ENCODE measurements at regions not wholly inside any gene's neighbourhood (a gene's known extent, or its start where the extent isn't known, plus 50 kb on each side); places are given as distances from the start of the nearest gene placed in this dataset.

DNA sequence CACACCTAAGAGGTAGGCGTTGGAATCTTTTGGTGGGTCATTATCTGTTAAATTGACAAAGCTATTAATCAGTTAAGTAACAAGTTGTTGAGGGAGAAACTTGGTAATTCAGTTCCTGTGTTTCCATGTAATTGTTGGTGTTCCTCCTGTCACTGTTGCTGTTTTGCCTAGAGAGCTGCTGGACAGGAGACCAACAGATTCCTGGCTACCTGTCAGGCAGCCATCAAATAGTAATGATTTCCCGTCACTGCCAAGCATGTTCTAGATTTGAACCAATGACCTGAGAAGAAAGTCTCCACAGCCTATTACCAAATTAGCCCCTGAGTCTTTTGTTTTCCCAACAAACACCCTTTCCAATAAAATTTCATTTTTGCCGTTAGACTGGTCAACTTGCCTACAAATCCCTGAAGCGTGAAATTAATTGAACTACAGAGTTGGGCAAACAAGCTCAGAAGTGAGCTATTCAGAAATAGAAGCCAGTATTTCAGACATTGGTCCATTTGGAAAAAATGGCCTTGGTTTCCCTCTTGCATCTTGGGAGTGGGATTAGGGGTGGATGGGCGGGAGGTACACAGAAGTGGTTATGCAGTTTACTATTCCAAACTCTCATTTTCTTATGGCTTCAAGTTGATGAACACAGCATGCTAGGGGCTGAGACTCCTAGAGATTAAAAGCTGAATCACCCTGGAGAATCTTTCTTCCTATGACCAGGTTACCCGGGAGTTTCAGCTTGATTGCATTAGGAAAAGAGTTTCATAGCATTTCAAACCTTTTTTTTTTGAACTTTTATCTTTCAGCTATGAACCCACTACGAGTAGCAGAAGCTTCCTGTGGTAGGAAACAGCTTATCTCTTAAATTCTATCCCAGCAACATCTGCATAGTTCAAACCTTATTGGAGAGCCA, 262.8 kb upstream of the MAF start:
- no peak overlapping the region for H3K4me3 ChIP-seq (ENCODE audit: low read depth in 1 of 3, low read length in 3 of 3)
- H3K36me3 ChIP-seq (ENCODE audit: control insufficient read depth in 3 of 3, insufficient read depth in 2 of 3, low read depth in 1 of 3, low read length in 3 of 3) = no peaks in the 10 kb centered on the region
- H3K9me3 ChIP-seq (ENCODE audit: control insufficient read depth in 2 of 2, insufficient read depth in 1 of 2, low read depth in 1 of 2, low read length in 1 of 2) = no peaks in the 10 kb centered on the region
- WGBS, 3 donors = 81 to 87% (median 84%) methylated on average over 7 of the region's 7 CpGs
- no peak for DNase-seq
- H3K27ac ChIP-seq (ENCODE audit: low read depth in 1 of 3, low read length in 2 of 3) = no peak overlapping the region
- FAIRE-seq = no peak
- no peaks in the 10 kb centered on the region for H3K4me1 ChIP-seq (ENCODE audit: control insufficient read depth in 3 of 3, insufficient read depth in 2 of 3, low read depth in 1 of 3, low read length in 2 of 3)
- H3K27me3 ChIP-seq (ENCODE audit: control insufficient read depth in 3 of 3, insufficient read depth in 3 of 3, low read length in 3 of 3) = no peaks in the 10 kb centered on the region

DNA sequence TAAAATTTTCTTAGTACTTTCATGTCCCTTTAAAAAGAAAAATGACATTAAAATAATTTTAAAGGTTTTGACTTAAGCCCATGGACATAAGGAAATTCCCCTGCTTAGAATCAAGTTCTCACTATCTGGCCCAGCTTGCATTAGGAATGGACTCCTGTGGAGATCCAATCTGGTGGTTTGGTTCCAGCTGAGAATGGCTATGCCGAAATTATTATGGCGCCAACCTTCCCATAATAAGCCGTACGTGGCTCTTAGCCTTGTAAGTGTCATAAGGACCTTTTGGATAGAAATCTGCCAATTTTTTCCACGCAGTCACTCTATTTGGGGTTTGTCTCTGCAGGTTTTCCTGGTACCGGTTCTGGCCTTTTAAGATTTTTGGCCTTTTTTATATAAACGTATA, 262.1 kb upstream of the MAF start:
- H3K9me3 ChIP-seq (ENCODE audit: control insufficient read depth in 2 of 2, insufficient read depth in 1 of 2, low read depth in 1 of 2, low read length in 1 of 2) = no peaks in the 10 kb centered on the region
- H3K4me1 ChIP-seq (ENCODE audit: control insufficient read depth in 3 of 3, insufficient read depth in 2 of 3, low read depth in 1 of 3, low read length in 2 of 3) = no peaks in the 10 kb centered on the region
- FAIRE-seq (no peak), DNase-seq (no peak)
- H3K27me3 ChIP-seq (ENCODE audit: control insufficient read depth in 3 of 3, insufficient read depth in 3 of 3, low read length in 3 of 3) = no peaks in the 10 kb centered on the region
- H3K4me3 ChIP-seq (ENCODE audit: low read depth in 1 of 3, low read length in 3 of 3) = no peak overlapping the region
- 95 to 98% (median 96%) methylated on average over 7 of the region's 7 CpGs for WGBS, 3 donors
- H3K27ac ChIP-seq (ENCODE audit: low read depth in 1 of 3, low read length in 2 of 3) = no peak overlapping the region
- no peaks in the 10 kb centered on the region for H3K36me3 ChIP-seq (ENCODE audit: control insufficient read depth in 3 of 3, insufficient read depth in 2 of 3, low read depth in 1 of 3, low read length in 3 of 3)

DNA sequence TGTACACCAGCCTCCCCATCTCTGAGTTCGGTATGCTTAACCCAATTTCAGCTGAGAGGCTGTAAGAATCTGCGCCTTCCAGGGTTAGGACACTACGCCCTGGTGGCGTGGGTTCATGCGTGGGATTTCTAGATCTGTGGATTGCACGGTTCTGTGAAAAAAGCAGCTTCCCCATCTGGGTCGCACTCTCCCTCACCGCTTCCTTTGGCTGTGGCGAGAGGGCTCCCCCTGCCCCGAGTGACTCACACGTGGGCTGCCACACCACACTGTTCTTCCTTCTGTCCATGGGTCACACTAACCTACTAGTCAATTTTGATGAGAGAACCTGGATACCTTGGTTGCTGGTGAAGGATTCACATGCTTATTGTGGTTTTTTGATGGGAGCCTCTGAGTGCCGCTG, 256.0 kb upstream of the MAF start:
- DNase-seq = no peak
- H3K27ac ChIP-seq (ENCODE audit: low read depth in 1 of 3, low read length in 2 of 3) = no peak overlapping the region
- FAIRE-seq = no peak
- no peak overlapping the region for H3K4me3 ChIP-seq (ENCODE audit: low read depth in 1 of 3, low read length in 3 of 3)
- peaks cover 0 to 13% of the 10 kb centered on the region in 2 donors for H3K9me3 ChIP-seq (ENCODE audit: control insufficient read depth in 2 of 2, insufficient read depth in 1 of 2, low read depth in 1 of 2, low read length in 1 of 2)
- no peaks in the 10 kb centered on the region for H3K27me3 ChIP-seq (ENCODE audit: control insufficient read depth in 3 of 3, insufficient read depth in 3 of 3, low read length in 3 of 3)
- H3K36me3 ChIP-seq (ENCODE audit: control insufficient read depth in 3 of 3, insufficient read depth in 2 of 3, low read depth in 1 of 3, low read length in 3 of 3) = no peaks in the 10 kb centered on the region
- WGBS, 3 donors = 83 to 97% (median 85%) methylated on average over 12 of the region's 12 CpGs
- H3K4me1 ChIP-seq (ENCODE audit: control insufficient read depth in 3 of 3, insufficient read depth in 2 of 3, low read depth in 1 of 3, low read length in 2 of 3) = no peaks in the 10 kb centered on the region

DNA sequence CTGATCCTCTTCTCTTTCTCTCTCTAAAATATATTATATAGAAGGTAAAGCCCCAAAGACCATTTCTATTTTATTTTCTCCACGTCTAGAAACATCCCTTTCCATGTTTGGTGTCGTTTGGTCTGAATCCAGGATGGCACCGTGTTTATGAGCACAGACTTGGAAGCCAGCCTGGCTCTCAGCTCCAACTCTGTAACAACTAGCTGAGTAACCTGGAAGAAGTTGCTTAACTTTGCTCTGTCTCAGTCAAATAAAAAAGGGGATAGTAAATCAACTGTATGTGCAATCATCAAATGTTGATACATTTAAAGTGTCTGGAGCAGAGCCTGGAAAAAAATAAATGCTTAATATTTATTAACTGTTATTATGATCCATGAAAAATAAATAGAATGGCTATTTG, 249.8 kb upstream of the MAF start:
- H3K27ac ChIP-seq (ENCODE audit: low read depth in 1 of 3, low read length in 2 of 3) = no peak overlapping the region
- H3K4me1 ChIP-seq (ENCODE audit: control insufficient read depth in 3 of 3, insufficient read depth in 2 of 3, low read depth in 1 of 3, low read length in 2 of 3) = peaks cover 0 to 9% (median 1%) of the 10 kb centered on the region in 3 donors
- H3K27me3 ChIP-seq (ENCODE audit: control insufficient read depth in 3 of 3, insufficient read depth in 3 of 3, low read length in 3 of 3) = no peaks in the 10 kb centered on the region
- no peak for FAIRE-seq
- no peaks in the 10 kb centered on the region for H3K36me3 ChIP-seq (ENCODE audit: control insufficient read depth in 3 of 3, insufficient read depth in 2 of 3, low read depth in 1 of 3, low read length in 3 of 3)
- no peak overlapping the region for H3K4me3 ChIP-seq (ENCODE audit: low read depth in 1 of 3, low read length in 3 of 3)
- no peaks in the 10 kb centered on the region for H3K9me3 ChIP-seq (ENCODE audit: control insufficient read depth in 2 of 2, insufficient read depth in 1 of 2, low read depth in 1 of 2, low read length in 1 of 2)
- DNase-seq = no peak
- WGBS, 3 donors = 34 to 63% (median 52%) methylated on average over 3 of the region's 3 CpGs

DNA sequence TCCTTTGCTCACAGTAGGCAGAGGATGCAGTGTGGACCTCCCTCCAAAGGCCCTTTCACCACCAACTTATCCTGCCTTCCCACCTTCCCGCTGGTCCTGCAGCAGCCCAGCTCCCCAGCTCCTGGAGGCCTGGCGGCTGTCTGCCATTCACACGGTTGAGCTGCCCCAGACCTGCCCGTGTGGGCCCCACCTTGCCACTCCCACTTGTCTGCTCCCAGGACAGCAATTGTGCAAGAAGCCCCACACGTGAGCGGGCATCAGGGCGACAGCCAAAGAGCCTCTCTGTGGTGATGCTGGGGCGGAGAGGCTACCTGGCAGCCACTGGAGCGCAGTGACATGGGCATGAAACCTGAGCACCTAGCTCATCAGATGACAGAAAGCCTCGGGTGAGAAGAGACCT, 248.6 kb upstream of the MAF start:
- FAIRE-seq (no peak), DNase-seq (peak; percentile 17 to 58)
- WGBS, 3 donors = 55 to 84% (median 56%) methylated on average over 10 of the region's 10 CpGs

DNA sequence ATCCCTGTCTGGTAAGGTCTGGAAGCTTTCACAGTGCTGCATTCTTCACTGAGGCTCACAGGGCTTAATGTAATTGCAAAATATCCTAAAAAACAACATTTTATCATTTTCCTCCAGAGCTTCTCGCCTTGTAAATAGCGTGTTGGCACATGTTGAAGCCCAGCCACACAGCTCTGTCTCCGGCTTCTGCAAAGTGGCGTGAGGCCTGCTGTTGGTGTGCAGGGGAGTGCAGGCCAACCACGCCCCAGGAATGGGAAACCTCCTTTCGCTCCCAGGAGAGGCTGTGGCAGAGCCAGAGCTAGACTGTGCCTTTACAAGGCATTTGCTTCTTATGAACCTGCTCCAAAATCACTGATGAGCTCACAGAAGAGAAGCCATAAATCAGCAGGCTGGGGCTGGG, 248.2 kb upstream of the MAF start:
- DNase-seq = no peak
- no peaks in the 10 kb centered on the region for H3K9me3 ChIP-seq (ENCODE audit: control insufficient read depth in 2 of 2, insufficient read depth in 1 of 2, low read depth in 1 of 2, low read length in 1 of 2)
- no peak overlapping the region for H3K4me3 ChIP-seq (ENCODE audit: low read depth in 1 of 3, low read length in 3 of 3)
- H3K4me1 ChIP-seq (ENCODE audit: control insufficient read depth in 3 of 3, insufficient read depth in 2 of 3, low read depth in 1 of 3, low read length in 2 of 3) = peaks cover 0 to 9% (median 1%) of the 10 kb centered on the region in 3 donors
- no peaks in the 10 kb centered on the region for H3K36me3 ChIP-seq (ENCODE audit: control insufficient read depth in 3 of 3, insufficient read depth in 2 of 3, low read depth in 1 of 3, low read length in 3 of 3)
- no peaks in the 10 kb centered on the region for H3K27me3 ChIP-seq (ENCODE audit: control insufficient read depth in 3 of 3, insufficient read depth in 3 of 3, low read length in 3 of 3)
- 87 to 95% (median 88%) methylated on average over 6 of the region's 6 CpGs for WGBS, 3 donors
- no peak for FAIRE-seq
- no peak overlapping the region for H3K27ac ChIP-seq (ENCODE audit: low read depth in 1 of 3, low read length in 2 of 3)

More for the DNA sequence above, 248.6 kb upstream of the MAF start:
- Histone ChIP-seq H3K4me3 (ENCODE audit: low read depth in 1 of 3, low read length in 3 of 3) (no peak overlapping the region), H3K36me3 (ENCODE audit: control insufficient read depth in 3 of 3, insufficient read depth in 2 of 3, low read depth in 1 of 3, low read length in 3 of 3) (no peaks in the 10 kb centered on the region), H3K4me1 (ENCODE audit: control insufficient read depth in 3 of 3, insufficient read depth in 2 of 3, low read depth in 1 of 3, low read length in 2 of 3) (peaks cover 0 to 9% (median 1%) of the 10 kb centered on the region in 3 donors), H3K9me3 (ENCODE audit: control insufficient read depth in 2 of 2, insufficient read depth in 1 of 2, low read depth in 1 of 2, low read length in 1 of 2) (no peaks in the 10 kb centered on the region), H3K27ac (ENCODE audit: low read depth in 1 of 3, low read length in 2 of 3) (no peak overlapping the region), H3K27me3 (ENCODE audit: control insufficient read depth in 3 of 3, insufficient read depth in 3 of 3, low read length in 3 of 3) (no peaks in the 10 kb centered on the region)

DNA sequence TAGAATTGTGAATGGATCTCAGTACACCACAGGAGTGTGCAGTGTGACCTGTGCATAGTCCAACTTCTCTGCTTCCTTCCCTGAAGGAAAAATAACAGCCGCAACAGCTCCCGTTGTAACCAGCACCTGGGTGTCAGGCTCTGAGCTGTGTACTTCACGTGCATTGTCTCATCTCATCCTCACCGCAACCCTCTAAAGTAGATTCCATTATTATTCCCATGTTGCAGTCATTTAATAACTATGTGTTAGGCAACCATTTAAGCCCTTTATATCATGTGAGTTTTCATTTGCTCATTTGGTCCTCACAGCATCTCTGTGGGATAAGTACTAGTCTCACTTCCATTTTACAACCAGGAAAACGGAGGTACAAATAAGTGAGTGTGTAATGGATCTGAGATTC, 247.0 kb upstream of the MAF start:
- Histone ChIP-seq H3K36me3 (ENCODE audit: control insufficient read depth in 3 of 3, insufficient read depth in 2 of 3, low read depth in 1 of 3, low read length in 3 of 3) (no peaks in the 10 kb centered on the region), H3K27me3 (ENCODE audit: control insufficient read depth in 3 of 3, insufficient read depth in 3 of 3, low read length in 3 of 3) (no peaks in the 10 kb centered on the region), H3K4me3 (ENCODE audit: low read depth in 1 of 3, low read length in 3 of 3) (no peak overlapping the region), H3K9me3 (ENCODE audit: control insufficient read depth in 2 of 2, insufficient read depth in 1 of 2, low read depth in 1 of 2, low read length in 1 of 2) (no peaks in the 10 kb centered on the region), H3K27ac (ENCODE audit: low read depth in 1 of 3, low read length in 2 of 3) (no peak overlapping the region), H3K4me1 (ENCODE audit: control insufficient read depth in 3 of 3, insufficient read depth in 2 of 3, low read depth in 1 of 3, low read length in 2 of 3) (peaks cover 0 to 9% (median 1%) of the 10 kb centered on the region in 3 donors)
- FAIRE-seq = no peak
- DNase-seq = peak; percentile 19 to 55
- 20 to 58% (median 47%) methylated on average over 5 of the region's 5 CpGs for WGBS, 3 donors

DNA sequence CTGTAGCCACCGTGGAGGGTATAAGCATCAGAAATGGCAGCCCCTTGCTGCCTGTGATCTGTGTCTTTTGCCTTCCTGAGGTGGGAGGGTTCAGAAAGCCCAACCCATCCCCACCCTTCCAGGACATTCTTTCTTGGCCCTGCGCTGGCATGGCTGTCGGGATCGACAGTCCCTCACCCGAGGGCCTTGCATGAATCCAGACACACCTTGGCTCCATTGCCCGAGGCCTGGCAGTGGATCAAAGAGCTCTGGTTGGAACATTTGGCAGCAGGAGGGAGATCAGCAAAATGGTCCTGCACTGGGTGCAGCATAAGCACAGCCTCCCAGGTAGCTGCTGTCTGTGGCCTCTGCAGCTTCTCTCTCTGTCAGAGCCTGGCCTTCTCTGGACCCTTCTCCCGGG, 246.6 kb upstream of the MAF start:
- no peak overlapping the region for H3K27ac ChIP-seq (ENCODE audit: low read depth in 1 of 3, low read length in 2 of 3)
- DNase-seq = peak in 1 of 2 donors; percentile 58
- H3K27me3 ChIP-seq (ENCODE audit: control insufficient read depth in 3 of 3, insufficient read depth in 3 of 3, low read length in 3 of 3) = no peaks in the 10 kb centered on the region
- H3K9me3 ChIP-seq (ENCODE audit: control insufficient read depth in 2 of 2, insufficient read depth in 1 of 2, low read depth in 1 of 2, low read length in 1 of 2) = no peaks in the 10 kb centered on the region
- WGBS, 3 donors = 13 to 63% (median 39%) methylated on average over 7 of the region's 7 CpGs
- H3K4me1 ChIP-seq (ENCODE audit: control insufficient read depth in 3 of 3, insufficient read depth in 2 of 3, low read depth in 1 of 3, low read length in 2 of 3) = peaks cover 0 to 9% (median 1%) of the 10 kb centered on the region in 3 donors
- no peak for FAIRE-seq
- H3K4me3 ChIP-seq (ENCODE audit: low read depth in 1 of 3, low read length in 3 of 3) = no peak overlapping the region
- no peaks in the 10 kb centered on the region for H3K36me3 ChIP-seq (ENCODE audit: control insufficient read depth in 3 of 3, insufficient read depth in 2 of 3, low read depth in 1 of 3, low read length in 3 of 3)

Data from small intestine (tissue), 7 donors.